HG03060 (cell line): ENCODE measurements at regions not wholly inside any gene's neighbourhood (a gene's known extent, or its start where the extent isn't known, plus 50 kb on each side); places are given as distances from the start of the nearest gene placed in this dataset.

Experiments used
- ATAC-seq: cut with Tn5 transposase; IDR thresholded peaks from one replicate; pipeline ENCODE4 v1.9.1; 2021; ENCODE audit warnings: low read depth, moderate number of reproducible peaks; ENCODE audit not compliant: unreplicated experiment

DNA sequence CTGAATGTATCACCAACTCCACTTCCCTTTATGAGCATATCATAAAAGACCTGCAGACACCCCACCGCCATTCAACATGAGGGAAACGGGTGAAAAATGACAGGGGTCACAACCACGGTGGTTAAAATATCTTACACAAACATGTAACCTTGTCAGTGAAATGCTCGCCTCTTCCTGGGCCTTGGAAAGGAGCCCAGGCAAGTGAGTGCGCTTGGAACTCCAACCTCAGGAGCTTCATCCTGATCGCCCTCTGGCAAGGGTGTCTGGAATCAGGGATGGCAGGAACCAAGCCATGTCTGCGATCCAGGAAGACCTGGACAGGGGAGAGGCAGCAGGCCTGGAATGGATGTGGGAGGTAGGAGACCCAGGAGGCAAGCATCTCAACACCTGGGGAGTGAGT lies 282.7 kb downstream of the GAS1 start:
- ATAC-seq: no peak

GRCh38 chr9:86663905-86664304 lies 283.4 kb downstream of the GAS1 start:
- ATAC-seq: no peak

- no peak for ATAC-seq
Measured at GRCh38 chr9:86662890-86663468, 284.3 kb downstream of the GAS1 start.

- ATAC-seq: no peak
Measured at GRCh38 chr9:86660146-86660943, 287.0 kb downstream of the GAS1 start.

- no peak for ATAC-seq
Measured at GRCh38 chr9:86659413-86660046, 287.8 kb downstream of the GAS1 start.

GRCh38 chr9:86655147-86655546 lies 292.2 kb downstream of the GAS1 start:
- ATAC-seq: no peak

GRCh38 chr9:86653466-86653865 lies 293.8 kb downstream of the GAS1 start:
- ATAC-seq: no peak

GRCh38 chr9:86652736-86653135 lies 294.6 kb downstream of the GAS1 start:
- ATAC-seq: no peak

- no peak for ATAC-seq
Measured at GRCh38 chr9:86649913-86650312, 295.7 kb upstream of the TUT7 start.

GRCh38 chr9:86648828-86649170 lies 294.6 kb upstream of the TUT7 start:
- no peak for ATAC-seq

GRCh38 chr9:86648156-86648827 lies 294.1 kb upstream of the TUT7 start:
- ATAC-seq: no peak

DNA sequence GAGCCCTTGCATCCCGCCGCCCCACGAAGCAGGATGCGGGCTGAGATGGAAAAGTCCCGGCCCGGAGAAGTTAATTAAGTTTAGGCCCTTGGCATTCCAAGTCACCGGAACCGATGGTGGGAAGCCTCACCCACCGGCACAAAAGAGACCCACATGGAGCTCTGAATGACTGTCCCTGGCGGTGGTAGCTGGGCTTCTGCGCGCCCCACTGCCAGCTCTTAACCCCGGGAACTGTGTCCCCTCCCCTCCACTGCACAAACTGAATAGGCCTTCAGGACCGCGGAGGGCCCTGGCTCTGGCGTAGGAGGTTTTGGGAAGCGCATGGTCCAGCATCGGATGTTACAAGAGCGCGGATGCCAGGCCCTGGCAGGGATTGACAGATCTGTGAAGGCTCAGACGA lies 291.1 kb upstream of the TUT7 start:
- ATAC-seq: no peak

DNA sequence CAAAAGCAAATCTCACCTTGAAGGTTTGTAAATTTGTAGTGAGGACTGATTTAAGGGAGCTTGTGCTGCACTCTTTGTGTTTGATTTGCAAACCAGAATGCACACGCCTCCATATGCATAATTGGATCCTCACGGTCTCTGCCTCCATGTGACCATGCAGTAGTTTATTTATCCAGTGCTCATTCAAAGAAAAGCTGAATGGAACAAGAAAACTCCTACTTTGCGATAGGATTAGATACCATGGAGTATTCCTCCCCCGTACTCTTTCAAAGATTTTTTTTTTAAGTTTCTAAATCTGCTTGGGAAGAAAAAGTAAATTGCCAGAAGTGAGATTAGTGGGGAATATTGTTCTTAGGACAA lies 290.4 kb upstream of the TUT7 start:
- ATAC-seq: no peak

- no peak for ATAC-seq
Measured at GRCh38 chr9:86643946-86644674, 289.9 kb upstream of the TUT7 start.

GRCh38 chr9:86642721-86643120 lies 288.5 kb upstream of the TUT7 start:
- no peak for ATAC-seq

GRCh38 chr9:86641970-86642369 lies 287.8 kb upstream of the TUT7 start:
- no peak for ATAC-seq

GRCh38 chr9:86639899-86640379 lies 285.7 kb upstream of the TUT7 start:
- ATAC-seq: no peak

- ATAC-seq: no peak
Measured at GRCh38 chr9:86639287-86639686, 285.1 kb upstream of the TUT7 start.

DNA sequence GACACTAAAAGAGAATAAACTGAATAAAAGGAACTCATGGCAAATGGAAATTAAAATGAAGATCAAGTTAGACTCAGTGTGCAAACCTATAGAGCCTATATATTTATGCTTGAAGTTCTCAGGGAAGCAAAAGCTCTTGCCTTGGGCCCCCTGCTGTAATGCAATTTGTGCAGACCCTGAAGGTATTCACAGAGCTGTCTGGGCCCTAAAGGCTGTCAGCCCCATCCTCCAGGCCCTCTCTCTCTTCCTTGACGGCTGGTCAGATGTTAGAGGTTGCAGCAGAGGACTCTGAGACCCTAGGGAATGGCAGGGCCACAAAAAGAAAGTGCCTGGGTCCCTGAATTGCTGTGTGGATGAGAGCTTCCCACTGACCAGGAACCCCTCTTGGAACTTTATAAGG lies 283.9 kb upstream of the TUT7 start:
- ATAC-seq: no peak

DNA sequence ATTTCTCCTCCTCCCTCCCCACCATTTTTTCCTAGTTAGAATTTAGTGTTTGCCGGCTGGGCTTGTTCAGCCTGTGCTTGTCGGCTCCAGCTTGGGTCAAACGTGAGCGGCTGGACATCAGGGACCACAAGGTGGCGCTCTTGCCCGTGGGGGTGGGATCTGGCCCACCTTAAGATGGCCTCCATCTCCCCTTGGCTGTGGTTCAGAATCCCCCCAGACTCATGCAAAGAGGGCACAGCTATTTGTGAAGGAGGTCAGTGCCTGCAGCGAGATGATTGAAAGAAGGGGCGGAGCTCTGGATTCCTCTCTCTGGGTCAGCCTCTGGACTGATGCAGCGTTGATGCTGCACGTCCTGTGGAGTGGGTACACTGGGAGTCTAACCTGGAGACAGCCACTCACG lies 283.3 kb upstream of the TUT7 start:
- no peak for ATAC-seq

DNA sequence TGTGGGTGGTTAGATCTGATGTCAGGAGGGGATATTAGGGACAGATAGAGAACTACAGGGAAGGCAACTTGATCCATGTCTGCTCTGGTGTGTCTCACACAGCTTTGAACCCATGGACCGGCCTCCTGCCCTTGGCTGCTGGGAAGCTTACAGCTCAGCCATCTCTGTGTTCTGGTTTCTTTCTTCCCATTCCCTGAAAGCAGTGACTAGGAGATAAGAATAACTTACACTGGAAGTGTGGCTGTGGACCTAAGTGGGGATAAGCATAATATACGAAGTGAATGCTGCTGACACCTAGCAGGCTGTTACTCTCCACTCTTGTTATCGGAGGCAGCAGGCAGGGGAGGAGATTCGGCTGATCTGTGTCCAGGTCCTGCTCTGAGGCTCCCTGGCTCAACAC lies 282.3 kb upstream of the TUT7 start:
- ATAC-seq: no peak
